HepG2 (cell line): ENCODE measurements at regions not wholly inside any gene's neighbourhood (a gene's known extent, or its start where the extent isn't known, plus 50 kb on each side); places are given as distances from the start of the nearest gene placed in this dataset.

Source experiments
- ATAC-seq: fragments of 200-7000 bp; cut with Tn5 transposase; 3 replicates; pipeline ENCODE4 v1.9.1; 2020; ENCODE audit warnings: mild to moderate bottlenecking, moderate library complexity
- BruUV-seq: library from RNA; stranded (reverse); fragments of 400-500 nt; replicated peaks from 2 replicates; lab custom pipeline; 2021; lab: Mats Ljungman, UMichigan
- CTCF ChIA-PET: fragments of 300-600 bp; formaldehyde crosslinking; extraction: SDS; loops from one replicate; lab custom pipeline; 2021; ENCODE audit warnings: low total read pairs, inconsistent platforms, low intra/inter-chr PET ratio; lab: Yijun Ruan, JAX
- POLR2A ChIA-PET: fragments of 350-600 bp; sonication (Branson Sonifier 250); formaldehyde crosslinking; loops from one replicate; lab custom pipeline; 2020; ENCODE audit warnings: antibody characterized with exemption, inconsistent platforms; lab: Yijun Ruan, JAX
- DNase-seq: peaks from one replicate; pipeline ENCODE4 v3.0.0-alpha.2; 2015; ENCODE audit warnings: low spot score
- FAIRE-seq: peaks from 3 replicates; lab custom pipeline; 2011; peaks lifted over from hg19 to GRCh38; lab: Jason Lieb, UNC
- H2AFZ ChIP-seq: one replicate; pipeline ENCODE4 v1.6.1; 2011; ENCODE audit warnings: low read length, inconsistent platforms
- H3K27ac ChIP-seq: fragments of 300-600 bp; 3 replicates; pipeline ENCODE4 v1.8.0; 2011; ENCODE audit warnings: mixed run types, mild to moderate bottlenecking, mixed read lengths, low read length, inconsistent platforms; ENCODE audit not compliant: insufficient read depth; ENCODE audit errors: extremely low read length
- H3K27me3 ChIP-seq, 2 experiments: fragments of 200-600 bp in 1 of 2; 2 replicates in 1 of 2; 3 replicates in 1 of 2; pipeline versions ENCODE4 v1.6.0 to v1.8.0; 2011; ENCODE audit warnings: low read length in 2 of 2, mild to moderate bottlenecking in 2 of 2, moderate library complexity in 2 of 2, inconsistent platforms in 1 of 2; ENCODE audit not compliant: insufficient read depth in 2 of 2, control insufficient read depth in 1 of 2
- H3K36me3 ChIP-seq, 2 experiments: fragments of 200-600 bp in 1 of 2; replicated peaks in 1 of 2; 2 replicates in 1 of 2; 3 replicates in 1 of 2; pipeline versions ENCODE4 v1.5.1 to v1.8.0; 2011; ENCODE audit warnings: low read length in 2 of 2, inconsistent platforms in 1 of 2; ENCODE audit not compliant: insufficient read depth in 2 of 2, control insufficient read depth in 1 of 2
- H3K4me1 ChIP-seq: 2 replicates; pipeline ENCODE4 v1.5.1; 2012; ENCODE audit warnings: low read length, inconsistent platforms; ENCODE audit not compliant: insufficient read depth
- H3K4me2 ChIP-seq: 2 replicates; pipeline ENCODE4 v1.6.0; 2011; ENCODE audit warnings: low read depth, low read length, inconsistent platforms
- H3K4me3 ChIP-seq, 3 experiments: fragments of 200-600 bp in 1 of 3; sonication (generic), shearing (Covaris generic) in 1 of 3; replicated peaks in 1 of 3; 2 replicates each; pipeline ENCODE4 v1.5.1; 2011 to 2016; ENCODE audit warnings: low read length in 3 of 3, inconsistent platforms in 2 of 3, low read depth in 2 of 3, mild to moderate bottlenecking in 2 of 3, control low read depth in 1 of 3, mixed read lengths in 1 of 3; ENCODE audit not compliant: insufficient read depth in 1 of 3
- H3K79me2 ChIP-seq: one replicate; pipeline ENCODE4 v1.6.1; 2011; ENCODE audit warnings: low read length, inconsistent platforms; ENCODE audit not compliant: insufficient read depth
- H3K9ac ChIP-seq: 2 replicates; pipeline ENCODE4 v1.6.0; 2011; ENCODE audit warnings: mild to moderate bottlenecking, low read depth, low read length, inconsistent platforms; ENCODE audit not compliant: insufficient read depth
- H3K9me3 ChIP-seq: 2 replicates; pipeline ENCODE4 v1.5.1; 2012; ENCODE audit warnings: mild to moderate bottlenecking, low read length
- H4K20me1 ChIP-seq: 2 replicates; pipeline ENCODE4 v1.6.0; 2011; ENCODE audit warnings: inconsistent platforms, mild to moderate bottlenecking, low read length, moderate library complexity; ENCODE audit not compliant: insufficient read depth
- E2F2 ChIP-seq: sonication (generic); formaldehyde crosslinking; IDR thresholded peaks from 2 replicates; pipeline ENCODE4 v1.4.0; 2020; ENCODE audit warnings: missing genetic modification reagents, borderline replicate concordance
- ELF3 ChIP-seq: IDR thresholded peaks from 2 replicates; pipeline ENCODE4 v1.6.1; 2016; ENCODE audit warnings: missing genetic modification reagents, missing compliant biosample characterization
- FOXA3 ChIP-seq: IDR thresholded peaks from 2 replicates; pipeline ENCODE4 v1.6.1; 2016; ENCODE audit warnings: missing genetic modification reagents, missing compliant biosample characterization
- GPBP1L1 ChIP-seq: sonication (generic); formaldehyde crosslinking; IDR thresholded peaks from 2 replicates; pipeline ENCODE4 v1.5.0; 2020; ENCODE audit warnings: mild to moderate bottlenecking, missing genetic modification reagents
- HNF4A ChIP-seq: sonication (generic); formaldehyde crosslinking; IDR thresholded peaks from 2 replicates; pipeline ENCODE4 v1.4.0; 2020; ENCODE audit warnings: missing genetic modification reagents
- KDM6A ChIP-seq: IDR thresholded peaks from 2 replicates; pipeline ENCODE4 v1.6.1; 2016; ENCODE audit warnings: low read depth
- KLF9 ChIP-seq: IDR thresholded peaks from 2 replicates; pipeline ENCODE4 v1.6.1; 2016; ENCODE audit warnings: low read depth
- MIXL1 ChIP-seq: IDR thresholded peaks from 2 replicates; pipeline ENCODE4 v1.6.1; 2016
- REXO4 ChIP-seq: sonication (generic); formaldehyde crosslinking; IDR thresholded peaks from 2 replicates; pipeline ENCODE4 v1.8.0; 2022; ENCODE audit warnings: missing genetic modification reagents, mild to moderate bottlenecking, borderline replicate concordance
- RFXAP ChIP-seq: sonication (generic); formaldehyde crosslinking; IDR thresholded peaks from 2 replicates; pipeline ENCODE4 v1.4.0; 2020; ENCODE audit warnings: missing genetic modification reagents, borderline replicate concordance
- SRSF1 ChIP-seq: fragments of 200-400 bp; formaldehyde crosslinking; optimal IDR thresholded peaks from 2 replicates; pipeline ENCODE3; 2017; ENCODE audit warnings: mild to moderate bottlenecking, low read depth, low read length, moderate library complexity
- SRY ChIP-seq: sonication (generic); formaldehyde crosslinking; IDR thresholded peaks from 2 replicates; pipeline ENCODE4 v1.8.0; 2022; ENCODE audit warnings: mild to moderate bottlenecking, missing genetic modification reagents
- SUZ12 ChIP-seq: fragments of 150-350 bp; IDR thresholded peaks from 2 replicates; pipeline ENCODE4 v1.6.1; 2014; ENCODE audit warnings: low read depth, low read length
- TEAD3 ChIP-seq: optimal IDR thresholded peaks from 2 replicates; pipeline ENCODE3; 2016; ENCODE audit warnings: borderline replicate concordance
- YEATS4 ChIP-seq: sonication (generic); formaldehyde crosslinking; IDR thresholded peaks from 2 replicates; pipeline ENCODE4 v1.4.0; 2020; ENCODE audit warnings: missing genetic modification reagents, borderline replicate concordance
- ZBTB25 ChIP-seq: IDR thresholded peaks from 2 replicates; pipeline ENCODE4 v1.6.1; 2018; ENCODE audit warnings: missing genetic modification reagents
- ZNF253 ChIP-seq: sonication (generic); formaldehyde crosslinking; IDR thresholded peaks from 2 replicates; pipeline ENCODE4 v1.8.0; 2022; ENCODE audit warnings: mild to moderate bottlenecking, missing genetic modification reagents, borderline replicate concordance
- ZNF281 ChIP-seq: sonication (generic); formaldehyde crosslinking; IDR thresholded peaks from 2 replicates; pipeline ENCODE4 v1.4.0; 2020; ENCODE audit warnings: missing genetic modification reagents, borderline replicate concordance
- ZNF292 ChIP-seq: sonication (generic); formaldehyde crosslinking; IDR thresholded peaks from 2 replicates; pipeline ENCODE4 v1.8.1; 2022; ENCODE audit warnings: mild to moderate bottlenecking, low read depth, missing genetic modification reagents, borderline replicate concordance
- ZSCAN31 ChIP-seq: sonication (generic); formaldehyde crosslinking; IDR thresholded peaks from 2 replicates; pipeline ENCODE4 v1.5.0; 2020; ENCODE audit warnings: low read depth, mild to moderate bottlenecking, missing genetic modification reagents
- in situ Hi-C: cut with HindIII; loops from 2 replicates; pipeline ENCODE4 v1.10.0; 2017; ENCODE audit warnings: low pct_unique_long_range_greater_than_20kb; ENCODE audit not compliant: extremely low pct_ligation_motif_present
- intact Hi-C: fragments of 100-400 bp; cut with micrococcal nuclease; formaldehyde crosslinking; loops from one replicate; pipeline ENCODE4 v1.10.0; 2022; ENCODE audit not compliant: unreplicated experiment

GRCh38 chr11:26017903-26018302 is 314.0 kb upstream of the ANO3 start (continued):
- no peak for TF ChIP-seq RFXAP (CRISPR knock-in tag)
- TF ChIP-seq KDM6A: no peak
- TF ChIP-seq REXO4 (CRISPR knock-in tag): no peak

- H3K27ac ChIP-seq: no peak overlapping the region
- H3K4me1 ChIP-seq: no peaks in the 10 kb centered on the region
- no peaks in the 10 kb centered on the region for H3K9me3 ChIP-seq
- no peak overlapping the region for H3K4me3 ChIP-seq
- H3K9ac ChIP-seq: no peak overlapping the region
- no peaks in the 10 kb centered on the region for H4K20me1 ChIP-seq
- H3K36me3 ChIP-seq: no peaks in the 10 kb centered on the region
- no peak overlapping the region for H2AFZ ChIP-seq
- FAIRE-seq (no peak), DNase-seq (no peak), ATAC-seq (no peak)
- ChIA-PET POLR2A (no interaction called here), CTCF (no interaction called here)
- H3K79me2 ChIP-seq: no peaks in the 10 kb centered on the region
- H3K4me2 ChIP-seq: no peak overlapping the region
- in situ Hi-C loops (no loop called here), intact Hi-C loops (no loop called here)
- H3K27me3 ChIP-seq: no peaks in the 10 kb centered on the region; a peak in 1 of 5 replicates
- no TSS peak for BruUV-seq
- no peak for TF ChIP-seq ZBTB25 (CRISPR knock-in tag)
- TF ChIP-seq SUZ12: no peak
- TF ChIP-seq GPBP1L1 (CRISPR knock-in tag): no peak
- no peak for TF ChIP-seq ELF3 (CRISPR knock-in tag)
- no peak for TF ChIP-seq ZNF292
- TF ChIP-seq SRSF1: no peak
- TF ChIP-seq YEATS4 (CRISPR knock-in tag): no peak
- no peak for TF ChIP-seq MIXL1 (CRISPR knock-in tag)
- no peak for TF ChIP-seq KLF9 (CRISPR knock-in tag)
- TF ChIP-seq ZNF253: no peak
- TF ChIP-seq FOXA3 (CRISPR knock-in tag): no peak
- no peak for TF ChIP-seq SRY
- no peak for TF ChIP-seq E2F2
- no peak for TF ChIP-seq ZSCAN31
- no peak for TF ChIP-seq TEAD3 (CRISPR knock-in tag)
- no peak for TF ChIP-seq ZNF281 (CRISPR knock-in tag)
- no peak for TF ChIP-seq HNF4A (CRISPR knock-in tag)
Observed at GRCh38 chr11:26018336-26018735, 313.6 kb upstream of the ANO3 start.
